GM19035 (cell line): ENCODE measurements at regions not wholly inside any gene's neighbourhood (a gene's known extent, or its start where the extent isn't known, plus 50 kb on each side); places are given as distances from the start of the nearest gene placed in this dataset.
A peak's percentile ranks its signal among the peaks of the same experiment; 100 is the strongest.

Experiments used
- ATAC-seq: cut with Tn5 transposase; IDR thresholded peaks from one replicate; pipeline ENCODE4 v1.9.1; 2021; ENCODE audit not compliant: unreplicated experiment

DNA sequence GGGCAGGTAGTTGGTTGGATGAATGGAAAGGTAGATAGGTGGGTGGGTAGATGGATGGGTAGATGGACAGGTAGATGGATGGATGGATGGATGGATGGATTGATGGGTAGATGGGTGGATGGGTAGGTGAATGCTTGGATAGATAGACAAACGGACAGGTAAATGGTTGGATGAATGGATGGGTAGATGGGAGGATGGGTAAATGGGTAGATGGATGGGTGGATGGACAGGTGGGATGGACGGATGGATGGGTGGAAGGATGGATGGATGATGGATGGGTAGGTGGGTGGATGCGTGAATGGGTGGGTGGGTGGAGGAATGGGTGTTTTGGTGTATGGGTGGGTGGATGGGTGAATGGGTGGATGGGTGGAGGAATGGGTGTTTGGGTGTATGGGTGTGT lies 50.1 kb upstream of the ASAP2 start:
- no peak for ATAC-seq

DNA sequence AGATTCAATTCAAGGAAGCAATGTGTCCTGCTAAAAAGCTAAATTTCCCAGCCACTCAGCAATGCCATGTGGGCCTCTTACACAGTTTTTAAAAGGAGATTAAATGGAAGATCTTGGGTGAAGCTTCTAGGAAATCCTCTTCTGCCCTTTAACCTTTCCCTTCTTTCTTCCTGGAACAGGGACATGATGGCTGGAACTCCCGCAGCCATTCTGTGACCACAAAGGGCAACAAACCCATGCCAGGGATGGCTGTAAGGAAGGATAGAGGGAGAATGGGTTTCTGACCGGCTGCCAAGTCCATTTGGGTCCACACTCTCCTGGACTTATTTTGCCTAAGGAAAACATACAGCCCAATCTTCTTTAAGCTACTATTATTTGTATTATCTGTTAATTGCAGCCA lies 52.6 kb upstream of the ASAP2 start:
- ATAC-seq = no peak

DNA sequence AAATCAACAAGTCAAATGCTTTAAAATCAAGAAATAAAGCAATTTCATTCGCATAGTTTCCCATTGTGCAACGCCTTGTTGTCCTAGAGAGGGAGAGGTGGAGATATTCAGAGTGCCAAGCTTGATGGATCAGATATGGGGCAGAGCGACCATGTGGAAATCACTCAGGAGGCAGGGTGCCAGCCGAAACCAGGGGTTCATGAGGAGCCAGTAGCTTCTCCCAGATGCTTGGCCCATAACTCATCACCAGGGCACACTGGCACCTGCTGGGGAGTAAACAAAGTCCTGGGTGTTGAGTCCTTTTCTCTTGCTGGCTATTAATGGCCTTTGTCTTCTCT lies 53.0 kb upstream of the ASAP2 start:
- ATAC-seq = no peak

DNA sequence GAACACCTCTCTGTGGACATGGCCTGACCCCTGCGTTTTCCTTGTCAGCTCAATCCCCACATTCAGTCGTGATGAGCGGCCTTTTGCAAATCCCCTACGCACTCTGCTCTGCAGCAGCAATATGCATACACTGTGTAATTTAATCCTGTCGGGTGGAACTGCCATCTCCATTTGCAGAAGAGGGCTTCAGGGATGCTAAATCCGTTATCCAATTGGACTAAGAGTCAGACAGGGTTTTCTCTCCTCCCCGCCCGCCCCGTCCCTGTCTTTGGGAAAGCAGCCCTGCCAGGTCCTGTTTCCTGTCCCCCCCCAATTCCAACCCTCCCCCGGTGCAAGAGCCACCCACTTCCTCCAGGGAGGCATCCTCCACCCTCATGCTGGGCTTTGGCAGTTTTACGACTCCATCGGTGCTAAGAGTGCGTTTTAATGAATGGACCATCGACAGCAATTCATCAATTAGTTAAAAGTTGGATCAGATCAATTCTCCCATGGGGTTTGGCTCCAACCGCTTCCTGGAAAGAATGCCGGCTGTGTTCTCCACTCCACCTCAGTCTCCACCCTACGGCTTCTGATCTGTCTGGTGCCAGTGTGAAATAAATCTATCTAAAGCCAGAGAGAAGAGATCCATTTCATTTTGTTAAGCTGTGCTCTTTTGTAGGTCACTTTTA lies 53.5 kb upstream of the ASAP2 start:
- ATAC-seq = no peak

GRCh38 chr2:9150906-9151305 lies 55.7 kb upstream of the ASAP2 start:
- ATAC-seq = no peak

DNA sequence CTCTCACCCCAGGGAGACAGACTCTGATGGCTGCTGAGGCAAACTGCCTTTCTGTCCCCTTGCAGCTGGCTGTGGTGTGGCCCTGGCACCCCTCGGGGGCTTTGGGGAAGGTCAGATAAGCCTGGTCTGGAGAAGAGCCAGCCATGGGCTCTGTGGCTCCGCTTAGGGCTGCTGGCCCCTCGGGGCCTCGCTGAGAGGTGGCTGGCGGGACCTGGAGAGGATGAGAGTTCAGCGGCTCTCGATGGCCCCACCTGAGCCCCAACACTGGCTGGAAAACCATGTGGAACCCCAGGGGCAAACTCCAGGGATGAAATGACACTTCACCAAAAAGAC lies 56.1 kb upstream of the ASAP2 start:
- ATAC-seq = no peak

- ATAC-seq = no peak
Measured at GRCh38 chr2:9149726-9150567, 56.7 kb upstream of the ASAP2 start.

DNA sequence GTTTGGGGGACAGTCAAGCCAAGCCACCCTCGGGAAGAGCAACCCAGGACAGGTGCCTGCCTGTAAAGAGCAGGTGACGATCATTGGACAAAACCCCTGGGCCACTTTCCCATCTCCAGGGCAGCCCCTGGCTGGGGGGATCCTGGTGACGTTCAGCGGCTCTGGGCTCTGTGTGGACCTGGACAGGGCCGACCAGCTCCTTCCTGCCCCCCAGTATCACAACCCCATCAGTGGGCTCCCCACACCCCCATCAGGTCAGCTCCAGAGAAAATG lies 57.3 kb upstream of the ASAP2 start:
- no peak for ATAC-seq

GRCh38 chr2:9146646-9147045 lies 60.0 kb upstream of the ASAP2 start:
- ATAC-seq = no peak

GRCh38 chr2:9145752-9146430 lies 60.7 kb upstream of the ASAP2 start:
- ATAC-seq = no peak

GRCh38 chr2:9145109-9145751 lies 61.4 kb upstream of the ASAP2 start:
- no peak for ATAC-seq

DNA sequence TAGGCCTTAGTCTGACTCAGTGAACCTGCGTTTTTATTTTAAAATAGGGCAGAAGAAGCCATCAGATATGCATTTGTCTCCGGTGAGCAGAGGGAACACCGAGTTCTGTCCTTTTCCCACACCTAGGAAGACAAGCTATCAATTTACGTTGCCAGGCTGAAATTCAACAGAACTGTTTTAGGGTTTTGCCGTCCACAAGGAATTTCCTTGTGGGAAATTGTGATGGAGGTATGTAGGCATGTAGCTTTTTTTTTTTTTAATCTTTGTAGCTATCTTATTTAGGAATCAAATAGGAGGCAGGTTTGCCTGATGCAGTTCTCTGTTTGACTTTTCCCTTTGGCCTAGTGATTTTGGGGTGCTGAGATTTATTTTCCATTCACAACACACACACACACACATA lies 62.0 kb upstream of the ASAP2 start:
- no peak for ATAC-seq

- ATAC-seq = no peak
Measured at GRCh38 chr2:9144046-9144445, 62.6 kb upstream of the ASAP2 start.

- ATAC-seq = no peak
Measured at GRCh38 chr2:9143264-9143815, 63.3 kb upstream of the ASAP2 start.

GRCh38 chr2:9142551-9143263 lies 63.9 kb upstream of the ASAP2 start:
- ATAC-seq = peak; percentile 89

DNA sequence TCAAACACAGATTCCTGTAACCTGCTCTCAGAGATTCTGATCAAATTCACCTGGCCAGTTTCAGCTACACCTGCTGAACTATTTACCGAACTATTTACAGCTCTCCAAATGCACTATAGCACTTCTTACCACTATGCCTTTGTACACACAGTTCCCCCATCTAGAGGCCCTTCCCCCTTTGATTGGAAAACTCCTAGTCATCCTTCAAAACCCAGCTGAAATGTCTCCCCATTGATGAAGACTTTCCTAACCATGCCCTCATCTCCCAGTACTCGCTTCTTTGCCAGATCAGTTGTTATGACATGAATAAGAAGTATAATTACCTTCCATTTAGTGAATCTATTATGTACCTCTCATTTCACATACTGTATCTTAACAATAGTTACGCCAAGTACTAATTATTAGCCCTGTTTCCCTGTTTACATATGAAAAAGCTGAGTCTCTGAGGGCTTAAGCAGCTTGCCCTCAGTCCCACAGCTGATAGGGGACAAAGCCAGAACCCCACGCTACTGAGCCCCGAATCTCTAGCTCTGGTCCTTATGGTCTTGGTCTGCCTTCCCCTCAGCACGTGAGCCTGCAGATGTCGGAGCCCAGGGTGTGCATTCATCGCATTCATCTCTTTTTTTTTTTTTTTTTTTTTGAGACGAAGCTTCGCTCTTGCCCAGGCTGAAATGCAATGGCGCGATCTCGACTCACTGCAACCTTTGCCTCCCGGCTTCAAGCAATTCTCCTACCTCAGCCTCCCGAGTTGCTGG lies 64.7 kb upstream of the ASAP2 start:
- no peak for ATAC-seq

- no peak for ATAC-seq
Measured at GRCh38 chr2:9141091-9141667, 65.4 kb upstream of the ASAP2 start.

DNA sequence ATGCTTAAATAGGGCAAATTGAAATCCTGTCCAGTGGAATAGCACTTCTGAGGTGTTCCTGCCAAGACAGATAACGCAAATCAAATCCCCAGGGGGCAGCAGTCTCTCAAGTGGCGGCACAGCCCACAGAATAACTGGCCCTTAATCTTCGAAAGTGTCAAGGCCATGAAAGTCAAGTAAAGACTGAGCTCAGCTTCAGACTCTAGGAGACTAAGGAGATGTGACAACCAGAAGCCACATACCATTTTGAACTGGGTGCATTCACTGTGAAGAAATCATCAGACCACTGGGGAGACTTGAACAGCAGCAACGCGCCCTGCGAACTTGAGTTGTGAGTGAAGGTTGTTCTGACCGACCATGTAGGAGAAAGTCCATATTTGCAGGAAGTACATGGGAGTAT lies 66.0 kb upstream of the ASAP2 start:
- no peak for ATAC-seq

DNA sequence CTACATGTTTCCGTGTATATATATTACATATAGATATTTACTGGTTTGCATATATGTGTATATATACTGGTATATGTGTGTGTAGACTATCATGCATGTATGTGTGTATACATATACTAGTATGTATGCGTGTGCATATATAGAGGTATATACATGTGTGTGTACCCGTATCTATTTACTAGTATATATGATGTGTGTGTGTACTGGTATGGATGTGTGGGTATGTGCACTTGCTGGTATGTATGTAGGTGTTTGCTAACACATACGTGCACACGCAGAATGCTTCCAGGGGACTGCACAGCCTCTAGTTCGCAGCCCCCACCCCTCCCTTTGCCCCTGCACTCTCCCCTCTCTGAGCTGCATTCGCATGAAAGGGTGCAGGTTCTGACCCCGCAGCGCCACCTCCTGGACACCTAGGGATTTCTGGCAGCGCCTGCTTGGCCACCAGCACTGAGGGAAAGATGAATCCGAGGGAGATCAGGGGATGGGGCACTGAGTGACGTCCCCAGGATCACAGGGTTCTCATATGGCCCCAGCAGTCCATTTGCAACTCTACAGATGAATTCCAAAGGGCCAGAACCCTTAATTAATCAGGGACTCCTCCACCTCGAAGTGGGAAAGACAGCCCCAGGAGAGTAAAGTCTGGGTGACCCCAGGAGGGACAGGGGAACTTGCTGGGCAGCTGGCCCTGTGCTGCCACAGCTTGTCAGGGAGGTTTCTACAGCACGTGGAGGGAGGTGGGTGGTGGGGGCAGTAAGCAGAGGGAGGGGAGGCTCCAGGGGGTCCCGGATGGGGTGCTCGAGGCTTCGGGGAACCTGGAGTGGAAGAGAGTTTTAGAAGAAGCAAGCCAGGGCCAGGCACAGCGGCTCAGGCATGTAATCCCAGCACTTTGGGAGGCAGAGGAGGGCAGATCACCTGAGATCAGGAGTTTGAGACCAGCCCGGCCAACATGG lies 66.8 kb upstream of the ASAP2 start:
- no peak for ATAC-seq
